HUES48 (cell line): ENCODE measurements at regions not wholly inside any gene's neighbourhood (a gene's known extent, or its start where the extent isn't known, plus 50 kb on each side); places are given as distances from the start of the nearest gene placed in this dataset.

Experiments
- H3K27ac ChIP-seq: one replicate; pipeline ENCODE4 v1.7.0; 2013; ENCODE audit warnings: low read depth, low read length, inconsistent platforms
- H3K27me3 ChIP-seq: 2 replicates; pipeline ENCODE4 v1.6.1; 2013; ENCODE audit warnings: mild to moderate bottlenecking, low read length; ENCODE audit not compliant: control insufficient read depth, insufficient read depth
- H3K36me3 ChIP-seq: 2 replicates; pipeline ENCODE4 v1.6.1; 2013; ENCODE audit warnings: low read length; ENCODE audit not compliant: control insufficient read depth, insufficient read depth
- H3K4me1 ChIP-seq: 2 replicates; pipeline ENCODE4 v1.6.1; 2013; ENCODE audit warnings: mild to moderate bottlenecking, low read length; ENCODE audit not compliant: control insufficient read depth, insufficient read depth
- H3K4me3 ChIP-seq: 2 replicates; pipeline ENCODE4 v1.5.1; 2013; ENCODE audit warnings: mild to moderate bottlenecking, low read depth, low read length
- H3K9ac ChIP-seq: 2 replicates; pipeline ENCODE4 v1.6.1; 2013; ENCODE audit warnings: mild to moderate bottlenecking, low read depth, low read length, moderate library complexity
- H3K9me3 ChIP-seq: 2 replicates; pipeline ENCODE4 v1.6.1; 2013; ENCODE audit warnings: low read length; ENCODE audit not compliant: control insufficient read depth, insufficient read depth

DNA sequence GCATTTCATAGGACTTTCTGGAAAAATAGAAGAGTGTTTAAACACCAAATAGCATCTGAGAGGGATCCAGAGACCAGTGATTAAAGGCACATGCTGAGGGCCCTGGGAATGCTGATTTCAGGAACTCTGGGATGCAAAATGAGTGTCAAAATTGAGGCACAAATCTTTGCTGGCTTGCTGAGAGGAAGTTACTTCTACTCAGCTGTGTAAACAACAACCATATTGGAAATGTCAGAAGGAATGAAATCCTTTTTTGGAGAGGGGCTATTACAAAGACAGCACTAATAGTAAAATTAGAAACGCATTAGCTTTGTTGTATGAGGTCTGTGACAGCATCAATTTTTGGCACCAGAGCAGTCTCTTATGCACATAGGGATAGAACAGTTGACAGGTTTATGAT is 267.8 kb upstream of the RAG2 start:
- no peak overlapping the region for H3K27ac ChIP-seq

GRCh38 chr11:36854875-36855274 is 256.8 kb upstream of the RAG2 start:
- Histone ChIP-seq H3K4me1 (no peaks in the 10 kb centered on the region), H3K4me3 (no peak overlapping the region), H3K27me3 (no peaks in the 10 kb centered on the region), H3K27ac (no peak overlapping the region), H3K9me3 (0 out of 2 replicates have a peak, but pooled peaks cover 4% of the 10 kb centered on the region), H3K36me3 (no peaks in the 10 kb centered on the region), H3K9ac (no peak overlapping the region)

More for the DNA sequence above, 267.8 kb upstream of the RAG2 start:
- Histone ChIP-seq H3K9me3 (no peaks in the 10 kb centered on the region), H3K4me1 (no peaks in the 10 kb centered on the region), H3K27me3 (no peaks in the 10 kb centered on the region), H3K4me3 (no peak overlapping the region), H3K9ac (no peak overlapping the region), H3K36me3 (no peaks in the 10 kb centered on the region)

DNA sequence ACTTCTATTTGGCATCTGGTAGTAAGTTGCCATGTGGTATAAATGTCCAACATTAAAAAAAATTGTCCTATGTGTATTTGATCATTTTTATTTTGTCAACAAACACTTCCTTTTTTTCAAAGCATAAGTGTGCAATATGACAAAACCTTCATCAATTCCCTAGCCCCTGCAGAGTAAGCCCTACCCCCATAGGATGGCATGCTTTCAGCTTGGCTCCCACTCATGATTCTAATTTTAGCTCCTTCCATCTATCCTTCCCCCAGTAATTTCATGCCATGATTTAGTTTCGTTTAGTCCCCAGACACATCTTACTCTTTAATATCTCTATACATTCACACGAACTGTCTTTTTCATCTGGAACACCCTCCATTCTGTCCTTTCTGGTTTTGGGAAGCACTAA is 250.6 kb upstream of the RAG2 start:
- no peak overlapping the region for H3K4me3 ChIP-seq
- H3K27me3 ChIP-seq, result no peaks in the 10 kb centered on the region
- no peaks in the 10 kb centered on the region for H3K9me3 ChIP-seq
- H3K4me1 ChIP-seq, result no peaks in the 10 kb centered on the region
- H3K27ac ChIP-seq, result no peak overlapping the region
- H3K36me3 ChIP-seq, result no peaks in the 10 kb centered on the region
- H3K9ac ChIP-seq, result no peak overlapping the region

- Histone ChIP-seq H3K4me3 (no peak overlapping the region), H3K9me3 (no peaks in the 10 kb centered on the region), H3K4me1 (no peaks in the 10 kb centered on the region), H3K9ac (no peak overlapping the region), H3K36me3 (no peaks in the 10 kb centered on the region), H3K27me3 (no peaks in the 10 kb centered on the region), H3K27ac (no peak overlapping the region)
These were observed 242.3 kb upstream of the RAG2 start for GRCh38 chr11:36840378-36840777.

DNA sequence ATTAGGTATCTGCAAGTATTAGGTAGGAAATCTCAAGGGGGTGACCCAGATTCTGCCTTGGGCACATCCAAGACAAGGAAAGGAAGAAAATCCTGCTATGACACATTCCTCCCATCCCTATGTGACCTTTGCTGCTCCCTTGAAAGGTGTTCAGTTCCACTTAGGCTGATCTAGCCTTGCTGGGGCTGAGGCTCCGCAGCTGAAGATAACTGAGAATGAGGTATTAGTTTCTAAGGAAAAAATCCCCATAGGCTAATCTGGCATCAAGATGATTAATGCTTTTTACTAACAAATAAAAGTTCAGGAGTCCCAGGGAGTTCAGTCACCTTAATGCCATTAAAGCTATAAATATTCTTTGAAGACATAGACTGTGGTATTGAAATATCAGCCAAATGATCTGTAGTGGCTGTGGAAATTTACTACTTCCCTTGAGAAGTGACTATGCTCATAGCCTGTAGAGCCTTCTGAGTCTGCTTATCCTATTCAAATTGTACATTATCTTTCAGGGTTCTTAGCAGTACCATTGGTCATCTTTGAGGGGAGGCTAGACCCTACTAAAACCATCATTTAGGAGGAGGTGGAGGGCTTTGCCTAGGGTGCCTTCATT is 239.9 kb upstream of the RAG2 start:
- H3K9ac ChIP-seq, result no peak overlapping the region
- no peaks in the 10 kb centered on the region for H3K27me3 ChIP-seq
- no peaks in the 10 kb centered on the region for H3K4me1 ChIP-seq
- H3K4me3 ChIP-seq, result no peak overlapping the region
- no peak overlapping the region for H3K27ac ChIP-seq
- H3K36me3 ChIP-seq, result no peaks in the 10 kb centered on the region
- H3K9me3 ChIP-seq, result no peaks in the 10 kb centered on the region

- no peak overlapping the region for H3K27ac ChIP-seq
- H3K27me3 ChIP-seq, result no peaks in the 10 kb centered on the region
- no peaks in the 10 kb centered on the region for H3K9me3 ChIP-seq
- no peak overlapping the region for H3K9ac ChIP-seq
- H3K4me3 ChIP-seq, result no peak overlapping the region
- H3K4me1 ChIP-seq, result no peaks in the 10 kb centered on the region
- H3K36me3 ChIP-seq, result no peaks in the 10 kb centered on the region
These were observed 227.2 kb upstream of the RAG2 start for GRCh38 chr11:36825251-36825650.

- Histone ChIP-seq H3K27ac (no peak overlapping the region), H3K27me3 (no peaks in the 10 kb centered on the region)
These were observed 226.3 kb upstream of the RAG2 start for GRCh38 chr11:36824349-36824748.

DNA sequence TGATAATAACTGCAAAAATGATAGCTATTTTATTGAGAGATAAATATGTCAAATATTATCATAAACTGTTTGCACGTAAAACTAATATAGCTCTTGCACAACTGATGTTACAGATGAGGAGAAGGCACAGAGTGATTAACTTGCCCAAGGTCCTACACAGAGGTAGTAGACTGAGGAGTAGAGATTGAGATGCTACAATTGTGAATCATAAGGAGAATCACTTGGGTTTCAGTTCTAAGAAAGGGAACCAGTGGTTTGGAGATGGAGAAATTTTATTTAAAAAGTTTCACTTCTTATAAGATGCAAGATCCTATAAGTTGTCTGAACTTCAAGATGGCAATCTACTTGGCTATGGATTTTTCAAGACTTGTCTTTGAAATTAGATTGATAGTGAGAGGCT is 224.8 kb upstream of the RAG2 start:
- Histone ChIP-seq H3K9me3 (no peaks in the 10 kb centered on the region), H3K27ac (no peak overlapping the region), H3K4me3 (no peak overlapping the region), H3K4me1 (no peaks in the 10 kb centered on the region), H3K36me3 (no peaks in the 10 kb centered on the region), H3K27me3 (no peaks in the 10 kb centered on the region), H3K9ac (no peak overlapping the region)

More at GRCh38 chr11:36824349-36824748, 226.3 kb upstream of the RAG2 start:
- Histone ChIP-seq H3K36me3 (no peaks in the 10 kb centered on the region), H3K9ac (no peak overlapping the region), H3K4me3 (no peak overlapping the region), H3K4me1 (no peaks in the 10 kb centered on the region), H3K9me3 (no peaks in the 10 kb centered on the region)

DNA sequence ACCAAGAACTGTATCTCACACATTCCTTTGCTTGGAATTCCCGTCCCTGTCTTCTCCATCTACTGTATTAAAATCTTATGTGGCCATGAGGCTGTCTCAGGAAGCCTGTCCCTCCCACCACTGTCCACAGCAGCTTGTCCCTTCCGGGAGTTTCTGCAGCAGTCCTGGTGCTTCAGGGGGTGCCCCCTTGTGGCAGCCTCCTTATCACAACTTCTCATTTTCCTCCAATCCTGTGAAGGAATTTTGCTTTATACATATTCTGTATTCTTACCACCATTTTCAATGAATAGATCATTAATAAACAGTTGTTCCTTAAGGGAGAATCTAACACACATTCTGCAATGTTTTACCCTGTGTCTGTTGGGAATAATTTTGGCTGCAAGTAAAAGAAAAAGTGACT is 220.4 kb upstream of the RAG2 start:
- no peaks in the 10 kb centered on the region for H3K9me3 ChIP-seq

DNA sequence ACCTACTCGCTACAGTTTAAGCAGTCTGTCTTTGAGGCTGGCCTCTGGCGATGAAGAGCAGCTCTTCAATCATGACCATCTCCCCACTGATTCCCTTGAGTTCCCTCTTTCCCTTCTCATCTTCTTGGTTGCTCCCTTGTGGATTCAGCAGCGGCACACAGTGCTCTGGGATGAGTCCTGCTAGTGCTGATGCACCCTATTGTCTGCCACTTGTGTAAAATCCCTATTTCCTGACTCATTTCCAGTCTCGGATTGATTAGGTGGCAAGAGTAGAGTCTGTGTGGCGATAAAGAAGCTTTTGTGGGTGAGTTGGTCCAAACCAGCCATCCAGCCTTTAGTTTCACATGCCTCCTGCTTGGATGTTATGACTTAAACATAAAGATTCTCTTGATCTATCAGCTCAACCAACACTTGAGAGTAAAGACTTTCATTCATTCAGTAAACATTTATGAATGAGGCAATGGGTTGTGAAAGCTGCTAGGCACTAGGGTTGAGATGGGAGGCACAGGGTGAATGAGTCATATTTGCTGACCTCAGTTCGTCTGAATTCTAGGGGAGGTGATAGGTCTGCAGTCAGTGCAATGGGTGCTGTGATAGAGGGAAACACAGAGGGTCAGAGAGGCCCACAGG is 219.4 kb upstream of the RAG2 start:
- Histone ChIP-seq H3K27ac (no peak overlapping the region), H3K36me3 (no peaks in the 10 kb centered on the region), H3K9me3 (no peaks in the 10 kb centered on the region), H3K9ac (no peak overlapping the region), H3K4me3 (no peak overlapping the region), H3K4me1 (no peaks in the 10 kb centered on the region), H3K27me3 (no peaks in the 10 kb centered on the region)

More for the DNA sequence above, 220.4 kb upstream of the RAG2 start:
- Histone ChIP-seq H3K9ac (no peak overlapping the region), H3K27me3 (no peaks in the 10 kb centered on the region), H3K4me3 (no peak overlapping the region), H3K27ac (no peak overlapping the region), H3K4me1 (no peaks in the 10 kb centered on the region), H3K36me3 (no peaks in the 10 kb centered on the region)

- Histone ChIP-seq H3K4me3 (no peak overlapping the region), H3K4me1 (no peaks in the 10 kb centered on the region), H3K27ac (no peak overlapping the region)
These were observed 211.3 kb upstream of the RAG2 start for GRCh38 chr11:36809303-36809702.

More at GRCh38 chr11:36809303-36809702, 211.3 kb upstream of the RAG2 start:
- Histone ChIP-seq H3K9me3 (no peaks in the 10 kb centered on the region), H3K9ac (no peak overlapping the region), H3K36me3 (no peaks in the 10 kb centered on the region), H3K27me3 (no peaks in the 10 kb centered on the region)
